ENCODE measurements at regions not wholly inside any gene's neighbourhood (a gene's known extent, or its start where the extent isn't known, plus 50 kb on each side); places are given as distances from the start of the nearest gene placed in this dataset.

GRCh38 chr16:59385959-59386358 lies 651.8 kb upstream of the GOT2 start:
- TF ChIP-seq POLR2A (IDR thresholded peaks at IDR 0.05), result no peak
- no peak for TF ChIP-seq POLR2AphosphoS5 (IDR thresholded peaks at IDR 0.05)
- peak in 1 of 2 donors; percentile 41 for DNase-seq
- Histone ChIP-seq H3K27me3 (no peaks in the 10 kb centered on the region), H3K27ac (no peak overlapping the region), H3K36me3 (no peaks in the 10 kb centered on the region), H3K4me3 (no peak overlapping the region), H3K4me1 (no peaks in the 10 kb centered on the region), H3K9me3 (no peaks in the 10 kb centered on the region)
- 27 to 66% (median 55%) methylated on average over 3 of the region's 3 CpGs for WGBS, 5 donors
- intact Hi-C loops (cut with DNase I; ENCODE audit: low total_unique reads), result no loop called here

- Histone ChIP-seq H3K27me3 (no peaks in the 10 kb centered on the region), H3K9me3 (no peaks in the 10 kb centered on the region), H3K27ac (no peak overlapping the region), H3K4me3 (no peak overlapping the region), H3K4me1 (no peaks in the 10 kb centered on the region), H3K36me3 (no peaks in the 10 kb centered on the region)
- TF ChIP-seq CTCF (IDR thresholded peaks at IDR 0.05), result no peak
- no peak for TF ChIP-seq POLR2A (IDR thresholded peaks at IDR 0.05)
- TF ChIP-seq EP300 (IDR thresholded peaks at IDR 0.05), result no peak
- TF ChIP-seq POLR2AphosphoS5 (IDR thresholded peaks at IDR 0.05), result no peak
- WGBS, 5 donors, result 58 to 83% (median 81%) methylated on average over 3 of the region's 3 CpGs
- peak in 1 of 2 donors; percentile 10 for DNase-seq
- intact Hi-C loops (cut with DNase I; ENCODE audit: low total_unique reads), result no loop called here
These were observed 651.4 kb upstream of the GOT2 start for GRCh38 chr16:59385491-59385890.

GRCh38 chr16:59373632-59374031 lies 639.5 kb upstream of the GOT2 start:
- no peaks in the 10 kb centered on the region for H3K36me3 ChIP-seq
- H3K4me1 ChIP-seq, result no peaks in the 10 kb centered on the region
- H3K4me3 ChIP-seq, result no peak overlapping the region
- intact Hi-C loops (cut with DNase I; ENCODE audit: low total_unique reads), result no loop called here
- TF ChIP-seq CTCF (IDR thresholded peaks at IDR 0.05) (no peak), POLR2AphosphoS5 (IDR thresholded peaks at IDR 0.05) (no peak), POLR2A (IDR thresholded peaks at IDR 0.05) (no peak), EP300 (IDR thresholded peaks at IDR 0.05) (no peak)
- DNase-seq, result no peak
- no peaks in the 10 kb centered on the region for H3K9me3 ChIP-seq
- H3K27me3 ChIP-seq, result no peaks in the 10 kb centered on the region
- H3K27ac ChIP-seq, result no peak overlapping the region

- H3K9me3 ChIP-seq, result no peaks in the 10 kb centered on the region
- no peak for DNase-seq
- no peaks in the 10 kb centered on the region for H3K4me1 ChIP-seq
- no peak overlapping the region for H3K27ac ChIP-seq
- H3K36me3 ChIP-seq, result no peaks in the 10 kb centered on the region
- H3K4me3 ChIP-seq, result no peak overlapping the region
- intact Hi-C loops (cut with DNase I; ENCODE audit: low total_unique reads), result no loop called here
- TF ChIP-seq CTCF (IDR thresholded peaks at IDR 0.05) (no peak), POLR2AphosphoS5 (IDR thresholded peaks at IDR 0.05) (no peak), POLR2A (IDR thresholded peaks at IDR 0.05) (no peak), EP300 (IDR thresholded peaks at IDR 0.05) (no peak)
- H3K27me3 ChIP-seq, result no peaks in the 10 kb centered on the region
- 25 to 49% (median 32%) methylated on average over 4 of the region's 4 CpGs for WGBS, 5 donors
These were observed 636.6 kb upstream of the GOT2 start for GRCh38 chr16:59370717-59371116.

- no peak for DNase-seq
- TF ChIP-seq EP300 (IDR thresholded peaks at IDR 0.05), result no peak
- TF ChIP-seq POLR2AphosphoS5 (IDR thresholded peaks at IDR 0.05), result no peak
- no peak for TF ChIP-seq POLR2A (IDR thresholded peaks at IDR 0.05)
- TF ChIP-seq CTCF (IDR thresholded peaks at IDR 0.05), result no peak
- Histone ChIP-seq H3K36me3 (no peaks in the 10 kb centered on the region), H3K9me3 (no peaks in the 10 kb centered on the region), H3K4me3 (no peak overlapping the region), H3K27ac (no peak overlapping the region), H3K27me3 (no peaks in the 10 kb centered on the region), H3K4me1 (no peaks in the 10 kb centered on the region)
- 78 to 89% (median 82%) methylated on average over 5 of the region's 5 CpGs for WGBS, 5 donors
- intact Hi-C loops (cut with DNase I; ENCODE audit: low total_unique reads), result no loop called here
These were observed 635.4 kb upstream of the GOT2 start for GRCh38 chr16:59369523-59369922.

Measured in stomach (tissue), 8 donors.